Endodermal cell (in vitro differentiated cells): ENCODE measurements at regions not wholly inside any gene's neighbourhood (a gene's known extent, or its start where the extent isn't known, plus 50 kb on each side); places are given as distances from the start of the nearest gene placed in this dataset.
"Not testable (repeated sequence)": the region's sequence is repeated elsewhere in the genome, so short reads cannot be mapped to it uniquely, and the experiment has no call there.

ENCODE experiments used
- DNase-seq: peaks from one replicate; pipeline ENCODE4 v3.0.0-alpha.2; 2017
- H3K27ac ChIP-seq: 2 replicates; pipeline ENCODE4 v1.5.1; 2013; ENCODE audit warnings: mild to moderate bottlenecking, low read depth, low read length, moderate library complexity
- H3K27me3 ChIP-seq: 2 replicates; pipeline ENCODE4 v1.6.1; 2013; ENCODE audit warnings: mild to moderate bottlenecking, low read length, moderate library complexity; ENCODE audit not compliant: insufficient read depth, control insufficient read depth, poor library complexity, severe bottlenecking
- H3K36me3 ChIP-seq: 2 replicates; pipeline ENCODE4 v1.7.0; 2013; ENCODE audit warnings: mild to moderate bottlenecking, low read length, moderate library complexity; ENCODE audit not compliant: control insufficient read depth, insufficient read depth
- H3K4me1 ChIP-seq: one replicate; pipeline ENCODE4 v1.7.0; 2013; ENCODE audit warnings: low read length; ENCODE audit not compliant: control insufficient read depth, insufficient read depth
- H3K4me3 ChIP-seq: 2 replicates; pipeline ENCODE4 v1.5.1; 2013; ENCODE audit warnings: mild to moderate bottlenecking, low read length, moderate library complexity
- H3K9ac ChIP-seq: 2 replicates; pipeline ENCODE4 v1.6.1; 2013; ENCODE audit warnings: mild to moderate bottlenecking, low read length, moderate library complexity; ENCODE audit not compliant: poor library complexity, severe bottlenecking; ENCODE audit errors: extremely low read depth
- H3K9me3 ChIP-seq: 2 replicates; pipeline ENCODE4 v1.6.1; 2013; ENCODE audit warnings: mild to moderate bottlenecking, low read length, moderate library complexity; ENCODE audit not compliant: control insufficient read depth
- H3K27ac Mint-ChIP-seq: 2 replicates; pipeline ENCODE4 v1.8.0; 2020; ENCODE audit warnings: mixed read lengths
- H3K27me3 Mint-ChIP-seq: 2 replicates; pipeline ENCODE4 v1.8.0; 2021; ENCODE audit warnings: mild to moderate bottlenecking, mixed read lengths; ENCODE audit not compliant: insufficient read depth
- H3K36me3 Mint-ChIP-seq: 2 replicates; pipeline ENCODE4 v1.8.0; 2020; ENCODE audit warnings: low read depth, mixed read lengths
- H3K4me1 Mint-ChIP-seq: 2 replicates; pipeline ENCODE4 v1.8.0; 2020; ENCODE audit warnings: mixed read lengths
- H3K4me3 Mint-ChIP-seq: 2 replicates; pipeline ENCODE4 v1.8.0; 2020; ENCODE audit warnings: mild to moderate bottlenecking, moderate library complexity, mixed read lengths
- H3K9me3 Mint-ChIP-seq: 2 replicates; pipeline ENCODE4 v1.8.0; 2020; ENCODE audit warnings: mild to moderate bottlenecking, mixed read lengths
- WGBS, 2 experiments: methylation state at CpG; one replicate each; pipeline versions ENCODE4 v1.1.5 to v1.1.7; 2013; ENCODE audit warnings: missing lambda C conversion rate in 2 of 2, mixed read lengths in 1 of 2; ENCODE audit not compliant: insufficient coverage in 1 of 2, insufficient read length in 1 of 2; 5-methylcytosine and 5-hydroxymethylcytosine counted together
- TF ChIP-seq, protein P1 (sequence below): fragments of 200-600 bp; sonication (generic); conservative IDR thresholded peaks from 2 replicates; pipeline ENCODE4 v1.5.0; 2021; ENCODE audit warnings: antibody characterized with exemption, mild to moderate bottlenecking

DNA sequence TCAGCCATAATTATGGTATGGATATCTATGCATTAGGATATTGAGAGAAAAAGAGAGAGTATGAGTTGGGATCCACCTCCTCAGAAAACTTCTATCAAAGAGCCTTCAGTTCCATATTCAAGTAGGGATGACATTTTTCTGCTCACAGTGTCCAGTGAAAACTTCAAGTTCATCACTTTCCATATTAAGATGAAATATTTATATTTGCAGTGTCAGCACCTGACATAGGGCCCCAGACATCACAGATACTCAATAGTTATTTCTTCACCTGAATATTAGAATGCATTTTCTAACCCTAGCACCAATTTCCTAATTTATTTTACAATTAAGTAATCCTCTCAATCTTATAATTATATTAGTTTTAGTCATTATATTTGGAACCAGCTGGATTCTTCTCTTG, 318.0 kb upstream of the MGAT4C start:
- no peaks in the 10 kb centered on the region for H3K36me3 Mint-ChIP-seq
- no peak overlapping the region for H3K9ac ChIP-seq
- H3K4me1 Mint-ChIP-seq = no peaks in the 10 kb centered on the region
- no peaks in the 10 kb centered on the region for H3K4me1 ChIP-seq
- no peaks in the 10 kb centered on the region for H3K9me3 Mint-ChIP-seq
- no peak overlapping the region for H3K4me3 ChIP-seq
- H3K4me3 Mint-ChIP-seq = no peak overlapping the region
- no peaks in the 10 kb centered on the region for H3K27me3 ChIP-seq
- DNase-seq = no peak
- H3K27ac ChIP-seq = no peak overlapping the region
- no peaks in the 10 kb centered on the region for H3K9me3 ChIP-seq
- H3K27ac Mint-ChIP-seq = no peak overlapping the region
- TF ChIP-seq, protein P1, sequence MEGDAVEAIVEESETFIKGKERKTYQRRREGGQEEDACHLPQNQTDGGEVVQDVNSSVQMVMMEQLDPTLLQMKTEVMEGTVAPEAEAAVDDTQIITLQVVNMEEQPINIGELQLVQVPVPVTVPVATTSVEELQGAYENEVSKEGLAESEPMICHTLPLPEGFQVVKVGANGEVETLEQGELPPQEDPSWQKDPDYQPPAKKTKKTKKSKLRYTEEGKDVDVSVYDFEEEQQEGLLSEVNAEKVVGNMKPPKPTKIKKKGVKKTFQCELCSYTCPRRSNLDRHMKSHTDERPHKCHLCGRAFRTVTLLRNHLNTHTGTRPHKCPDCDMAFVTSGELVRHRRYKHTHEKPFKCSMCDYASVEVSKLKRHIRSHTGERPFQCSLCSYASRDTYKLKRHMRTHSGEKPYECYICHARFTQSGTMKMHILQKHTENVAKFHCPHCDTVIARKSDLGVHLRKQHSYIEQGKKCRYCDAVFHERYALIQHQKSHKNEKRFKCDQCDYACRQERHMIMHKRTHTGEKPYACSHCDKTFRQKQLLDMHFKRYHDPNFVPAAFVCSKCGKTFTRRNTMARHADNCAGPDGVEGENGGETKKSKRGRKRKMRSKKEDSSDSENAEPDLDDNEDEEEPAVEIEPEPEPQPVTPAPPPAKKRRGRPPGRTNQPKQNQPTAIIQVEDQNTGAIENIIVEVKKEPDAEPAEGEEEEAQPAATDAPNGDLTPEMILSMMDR = no peak
- H3K27me3 Mint-ChIP-seq = no peaks in the 10 kb centered on the region
- no peaks in the 10 kb centered on the region for H3K36me3 ChIP-seq

DNA sequence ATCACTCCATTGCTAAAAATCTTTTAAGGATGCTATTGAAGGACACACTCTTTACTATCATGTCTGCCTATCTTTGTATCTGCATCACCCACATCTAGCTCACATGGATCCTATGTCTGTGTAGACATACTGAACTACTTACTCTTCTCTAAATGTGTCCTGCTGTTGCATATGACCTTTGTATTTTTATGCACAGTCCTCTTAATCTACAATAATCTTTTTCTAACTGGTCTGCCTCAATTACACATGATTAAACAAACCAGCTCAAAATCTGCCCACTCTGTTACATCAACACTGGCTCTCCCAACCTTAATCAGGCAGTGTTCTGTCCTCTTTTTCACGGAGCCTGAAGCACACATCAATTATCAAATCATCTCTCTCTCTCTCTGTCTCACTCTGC, 316.3 kb upstream of the MGAT4C start:
- no peak overlapping the region for H3K4me3 Mint-ChIP-seq
- Histone ChIP-seq H3K36me3 (no peaks in the 10 kb centered on the region), H3K27me3 (no peaks in the 10 kb centered on the region), H3K9me3 (peaks cover 5% of the 10 kb centered on the region), H3K9ac (no peak overlapping the region), H3K27ac (no peak overlapping the region), H3K4me3 (no peak overlapping the region), H3K4me1 (no peaks in the 10 kb centered on the region)
- H3K9me3 Mint-ChIP-seq = peaks cover 7% of the 10 kb centered on the region
- WGBS, 2 experiments = 0% methylated on average over 1 of the region's 1 CpG
- DNase-seq = no peak
- H3K36me3 Mint-ChIP-seq = no peaks in the 10 kb centered on the region
- H3K27me3 Mint-ChIP-seq = no peaks in the 10 kb centered on the region
- no peaks in the 10 kb centered on the region for H3K4me1 Mint-ChIP-seq
- no peak overlapping the region for H3K27ac Mint-ChIP-seq
- TF ChIP-seq, protein P1 = no peak

DNA sequence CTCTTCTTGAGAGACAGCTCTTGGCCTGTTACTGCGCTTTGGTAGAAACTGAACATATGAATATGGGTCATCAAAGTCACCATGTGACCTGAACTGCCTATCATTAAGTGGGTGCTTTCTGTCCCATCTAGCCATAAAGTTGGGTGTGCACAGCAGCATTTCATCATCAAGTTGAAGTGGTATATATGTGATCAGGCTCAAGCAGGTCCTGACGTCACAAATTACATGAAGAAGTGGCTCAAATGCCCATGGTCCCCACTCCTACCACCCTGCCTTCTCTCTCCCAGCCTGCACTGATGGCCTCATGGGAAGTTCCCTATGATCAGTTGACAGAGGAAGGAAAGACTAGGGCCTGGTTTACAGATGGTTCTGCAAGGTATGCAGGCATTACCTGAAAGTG, 308.8 kb upstream of the MGAT4C start:
- TF ChIP-seq, protein P1 = no peak

DNA sequence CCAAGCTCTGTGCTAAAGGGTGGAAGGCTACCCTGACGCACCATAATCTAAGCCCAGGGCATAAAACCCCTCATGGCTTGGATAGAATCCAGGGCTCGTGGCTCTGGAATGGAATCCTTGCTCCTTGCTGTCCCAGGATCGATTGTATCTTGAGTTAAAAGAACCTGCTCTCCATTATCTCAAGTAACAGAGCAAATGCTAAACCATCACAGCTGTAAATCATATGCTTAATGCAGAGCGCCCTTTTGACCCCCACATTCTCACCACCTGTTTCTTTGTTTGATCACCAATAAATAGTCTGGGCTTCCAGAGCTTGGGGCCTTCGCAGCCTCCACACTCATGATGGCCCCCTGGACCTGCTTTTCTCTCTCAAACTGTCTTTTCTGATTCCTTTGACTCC, 299.3 kb upstream of the MGAT4C start:
- H3K27me3 ChIP-seq, H3K4me3 ChIP-seq, H3K9ac ChIP-seq, DNase-seq, H3K4me3 Mint-ChIP-seq, H3K4me1 ChIP-seq, H3K27ac ChIP-seq, H3K9me3 Mint-ChIP-seq, H3K36me3 ChIP-seq, H3K27me3 Mint-ChIP-seq, H3K9me3 ChIP-seq, H3K4me1 Mint-ChIP-seq, H3K36me3 Mint-ChIP-seq, H3K27ac Mint-ChIP-seq: not testable (repeated sequence)
- WGBS, 2 experiments = 92 to 94% methylated on average over 5 of the region's 5 CpGs

More for the DNA sequence above, 308.8 kb upstream of the MGAT4C start:
- Histone ChIP-seq H3K27me3 (no peaks in the 10 kb centered on the region), H3K4me1 (no peaks in the 10 kb centered on the region), H3K27ac (no peak overlapping the region), H3K9me3 (peaks cover 5% of the 10 kb centered on the region), H3K36me3 (no peaks in the 10 kb centered on the region), H3K9ac (no peak overlapping the region), H3K4me3 (no peak overlapping the region)
- Mint-ChIP-seq H3K9me3 (peaks cover 13% of the 10 kb centered on the region), H3K27ac (no peak overlapping the region), H3K36me3 (no peaks in the 10 kb centered on the region), H3K27me3 (no peaks in the 10 kb centered on the region), H3K4me3 (no peak overlapping the region), H3K4me1 (no peaks in the 10 kb centered on the region)
- WGBS, 2 experiments = 90 to 96% methylated on average over 1 to 2 of the region's 2 CpGs
- no peak for DNase-seq
